Right lobe of liver (tissue), 4 donors: ENCODE measurements at regions not wholly inside any gene's neighbourhood (a gene's known extent, or its start where the extent isn't known, plus 50 kb on each side); places are given as distances from the start of the nearest gene placed in this dataset.

Source experiments
- CTCF ChIP-seq, 4 donors: fragments of 200-600 bp in 3 of 4; fragments of 450-650 bp in 1 of 4; IDR thresholded peaks; one replicate each; pipeline versions ENCODE4 v1.5.1 to v1.8.0; 2016 to 2022; ENCODE audit warnings: antibody characterized with exemption in 4 of 4, mild to moderate bottlenecking in 2 of 4
- POLR2A ChIP-seq: fragments of 450-650 bp; IDR thresholded peaks from one replicate; pipeline ENCODE4 v1.6.1; 2017; ENCODE audit warnings: antibody characterized with exemption, mild to moderate bottlenecking
- donor health status: DM: no; HTN: no; CAD: no.
- donor health status: DM: no; HTN: no; CAD: no.
- donor health status: DM: no; HTN: yes; CAD: no.

- TF ChIP-seq POLR2A (no peak), CTCF (IDR thresholded peaks at IDR 0.05) (no peak)
These were observed 116.0 kb upstream of the LRRN1 start for GRCh38 chr3:3683261-3683660.
